Prostate gland (tissue), 2 donors: ENCODE measurements at regions not wholly inside any gene's neighbourhood (a gene's known extent, or its start where the extent isn't known, plus 50 kb on each side); places are given as distances from the start of the nearest gene placed in this dataset.

Source experiments
- CTCF ChIP-seq, 4 experiments: fragments of 200-600 bp in 2 of 4; fragments of 450-650 bp in 2 of 4; sonication (generic) in 2 of 4; IDR thresholded peaks; 1 replicate in 3 of 4; 2 replicates in 1 of 4; pipeline ENCODE4 v1.5.1; 2016 to 2019; ENCODE audit warnings: antibody characterized with exemption in 4 of 4, mild to moderate bottlenecking in 2 of 4, moderate library complexity in 2 of 4
- POLR2A ChIP-seq: fragments of 450-650 bp; IDR thresholded peaks from one replicate; pipeline ENCODE4 v1.6.1; 2016; ENCODE audit warnings: antibody characterized with exemption, mild to moderate bottlenecking
- POLR2AphosphoS5 ChIP-seq: sonication (generic); formaldehyde crosslinking; IDR thresholded peaks from one replicate; pipeline ENCODE4 v1.6.1; 2017; ENCODE audit warnings: antibody characterized with exemption

- TF ChIP-seq CTCF (IDR thresholded peaks at IDR 0.05) (no peak), POLR2AphosphoS5 (no peak), POLR2A (no peak)
Observed at GRCh38 chr9:2340046-2340760, 281.4 kb upstream of the VLDLR start.
